H4 (cell line): ENCODE measurements at regions not wholly inside any gene's neighbourhood (a gene's known extent, or its start where the extent isn't known, plus 50 kb on each side); places are given as distances from the start of the nearest gene placed in this dataset.
"Not testable (repeated sequence)": the region's sequence is repeated elsewhere in the genome, so short reads cannot be mapped to it uniquely, and the experiment has no call there.

Experiments used
- DNase-seq: peaks from one replicate; pipeline ENCODE4 v3.0.0-alpha.2; 2015; ENCODE audit warnings: low spot score

- DNase-seq: no peak
Measured at GRCh38 chr6:6970851-6971250, 136.9 kb upstream of the RREB1 start.

- DNase-seq: no peak
Measured at GRCh38 chr6:6971369-6971768, 136.4 kb upstream of the RREB1 start.

- peak; percentile 72 for DNase-seq
Measured at GRCh38 chr6:6972456-6972855, 135.3 kb upstream of the RREB1 start.

GRCh38 chr6:6973721-6974120 is 134.0 kb upstream of the RREB1 start:
- no peak for DNase-seq

- DNase-seq: no peak
Measured at GRCh38 chr6:6975459-6976111, 132.2 kb upstream of the RREB1 start.

- DNase-seq: no peak
Measured at GRCh38 chr6:6976193-6976592, 131.6 kb upstream of the RREB1 start.

GRCh38 chr6:6978731-6979130 is 129.0 kb upstream of the RREB1 start:
- no peak for DNase-seq

GRCh38 chr6:6980999-6981597 is 126.7 kb upstream of the RREB1 start:
- no peak for DNase-seq

GRCh38 chr6:6981681-6982322 is 126.0 kb upstream of the RREB1 start:
- DNase-seq: no peak

GRCh38 chr6:6982663-6983062 is 125.1 kb upstream of the RREB1 start:
- DNase-seq: no peak

- no peak for DNase-seq
Measured at GRCh38 chr6:6984585-6985366, 123.0 kb upstream of the RREB1 start.

- DNase-seq: no peak
Measured at GRCh38 chr6:6986344-6986743, 121.4 kb upstream of the RREB1 start.

GRCh38 chr6:6987749-6988148 is 120.0 kb upstream of the RREB1 start:
- DNase-seq: no peak

GRCh38 chr6:6990059-6990458 is 117.7 kb upstream of the RREB1 start:
- DNase-seq: not testable (repeated sequence)

- no peak for DNase-seq
Measured at GRCh38 chr6:6993503-6994237, 114.1 kb upstream of the RREB1 start.

- DNase-seq: no peak
Measured at GRCh38 chr6:6994796-6995195, 113.0 kb upstream of the RREB1 start.

- no peak for DNase-seq
Measured at GRCh38 chr6:6995328-6995727, 112.4 kb upstream of the RREB1 start.

- DNase-seq: no peak
Measured at GRCh38 chr6:6996124-6996523, 111.6 kb upstream of the RREB1 start.

- DNase-seq: no peak
Measured at GRCh38 chr6:6997263-6998193, 110.2 kb upstream of the RREB1 start.

- no peak for DNase-seq
Measured at GRCh38 chr6:6998194-6998569, 109.6 kb upstream of the RREB1 start.
